ENCODE measurements at regions not wholly inside any gene's neighbourhood (a gene's known extent, or its start where the extent isn't known, plus 50 kb on each side); places are given as distances from the start of the nearest gene placed in this dataset.

GRCh38 chr2:198712485-198712884, 745.3 kb downstream of the SATB2 start (continued):
- TF ChIP-seq E2F1 (CRISPR knock-in tag; IDR thresholded peaks at IDR 0.05) (no peak), ZNF671 (CRISPR knock-in tag; IDR thresholded peaks at IDR 0.05) (no peak), PRRX2 (CRISPR knock-in tag; IDR thresholded peaks at IDR 0.05) (no peak), GTF2I (CRISPR knock-in tag; conservative IDR thresholded peaks at IDR 0.05) (no peak)

GRCh38 chr2:198711484-198711883, 746.3 kb downstream of the SATB2 start:
- CTCF ChIA-PET, result interaction anchor here (0.6 kb wide), 1 partner anchor 414 kb away, joined by 3 read pairs; no protein-coding TSS in a partner anchor
- TF ChIP-seq E2F5 (CRISPR knock-in tag; IDR thresholded peaks at IDR 0.05) (no peak), ATF2 (CRISPR knock-in tag; IDR thresholded peaks at IDR 0.05; ENCODE audit: borderline replicate concordance, low read depth) (no peak), TEAD1 (CRISPR knock-in tag; IDR thresholded peaks at IDR 0.05) (no peak), ZBTB21 (CRISPR knock-in tag; IDR thresholded peaks at IDR 0.05; ENCODE audit: borderline replicate concordance) (no peak), ZBTB43 (CRISPR knock-in tag; IDR thresholded peaks at IDR 0.05) (no peak), CREB1 (CRISPR knock-in tag; IDR thresholded peaks at IDR 0.05) (no peak), PREB (CRISPR knock-in tag; IDR thresholded peaks at IDR 0.05; ENCODE audit: borderline replicate concordance) (no peak), AR (CRISPR knock-in tag; IDR thresholded peaks at IDR 0.05) (no peak), GRHL2 (CRISPR knock-in tag; IDR thresholded peaks at IDR 0.05; ENCODE audit: insufficient replicate concordance, severe bottlenecking) (no peak), ZNF317 (CRISPR knock-in tag; IDR thresholded peaks at IDR 0.05; ENCODE audit: borderline replicate concordance, low read depth) (no peak), E2F1 (CRISPR knock-in tag; IDR thresholded peaks at IDR 0.05) (no peak), ARID4B (CRISPR knock-in tag; IDR thresholded peaks at IDR 0.05; ENCODE audit: borderline replicate concordance) (no peak), HMGA2 (CRISPR knock-in tag; IDR thresholded peaks at IDR 0.05) (no peak), NFATC4 (CRISPR knock-in tag; IDR thresholded peaks at IDR 0.05) (no peak), MYBL2 (CRISPR knock-in tag; IDR thresholded peaks at IDR 0.05) (no peak), ZNF219 (CRISPR knock-in tag; IDR thresholded peaks at IDR 0.05; ENCODE audit: borderline replicate concordance) (no peak), ATF3 (CRISPR knock-in tag; conservative IDR thresholded peaks at IDR 0.05) (no peak)

More at GRCh38 chr2:198711484-198711883, 746.3 kb downstream of the SATB2 start:
- H3K4me3 Mint-ChIP-seq, result no peak overlapping the region
- H3K27ac Mint-ChIP-seq, result peak overlapping the region; percentile 24; the same call in 1 of the 2 replicates
- H3K36me3 Mint-ChIP-seq, result no peaks in the 10 kb centered on the region
- no peaks in the 10 kb centered on the region for H3K27me3 Mint-ChIP-seq (ENCODE audit: low read depth)
- POLR2A ChIA-PET, result no interaction called here
- ATAC-seq, result no peak; the same call in 1 of the 2 replicates
- H3K9me3 Mint-ChIP-seq, result peaks cover 12% of the 10 kb centered on the region
- no peak for DNase-seq (ENCODE audit: low spot score)
- H3K4me1 Mint-ChIP-seq, result peaks cover 6% of the 10 kb centered on the region

Data from WTC11 (cell line).